Activated CD8-positive, alpha-beta T cell treated with anti-CD3 and anti-CD28 coated beads for 36 hours (primary cell): ENCODE measurements at regions not wholly inside any gene's neighbourhood (a gene's known extent, or its start where the extent isn't known, plus 50 kb on each side); places are given as distances from the start of the nearest gene placed in this dataset.

Experiments
- ATAC-seq: fragments of 200-7000 bp; cut with Tn5 transposase; one replicate; pipeline ENCODE4 v1.10.0; 2021; ENCODE audit warnings: mild to moderate bottlenecking, moderate library complexity
- CTCF ChIA-PET: fragments of 350-600 bp; sonication (Branson Sonifier 250); formaldehyde crosslinking; loops from one replicate; lab custom pipeline; 2021; ENCODE audit warnings: antibody characterized with exemption; lab: Charles Lee
- POLR2A ChIA-PET: fragments of 350-600 bp; sonication (Branson Sonifier 250); formaldehyde crosslinking; loops from one replicate; lab custom pipeline; 2021; ENCODE audit warnings: antibody characterized with exemption; lab: Charles Lee
- DNase-seq: peaks from one replicate; pipeline ENCODE4 v3.0.0-alpha.2; 2020
- H3K27ac Mint-ChIP-seq: one replicate; pipeline ENCODE4 v1.8.0; 2021; ENCODE audit warnings: mild to moderate bottlenecking, mixed read lengths
- H3K27me3 Mint-ChIP-seq: one replicate; pipeline ENCODE4 v1.8.0; 2021; ENCODE audit warnings: mixed read lengths
- H3K36me3 Mint-ChIP-seq: one replicate; pipeline ENCODE4 v1.8.0; 2021; ENCODE audit warnings: low read depth, mixed read lengths
- H3K4me1 Mint-ChIP-seq: one replicate; pipeline ENCODE4 v1.8.0; 2021; ENCODE audit warnings: low read depth, mixed read lengths
- H3K4me3 Mint-ChIP-seq: one replicate; pipeline ENCODE4 v1.8.0; 2021; ENCODE audit warnings: mild to moderate bottlenecking, moderate library complexity, mixed read lengths
- H3K9me3 Mint-ChIP-seq: one replicate; pipeline ENCODE4 v1.8.0; 2021; ENCODE audit warnings: mixed read lengths
- intact Hi-C: fragments of 100-400 bp; cut with micrococcal nuclease; formaldehyde crosslinking; loops from one replicate; pipeline ENCODE4 v1.10.0; 2022
- TF ChIP-seq, protein P1 (sequence below): fragments of 200-600 bp; IDR thresholded peaks from one replicate; pipeline ENCODE4 v1.8.0; 2022; ENCODE audit warnings: antibody characterized with exemption, mild to moderate bottlenecking

DNA sequence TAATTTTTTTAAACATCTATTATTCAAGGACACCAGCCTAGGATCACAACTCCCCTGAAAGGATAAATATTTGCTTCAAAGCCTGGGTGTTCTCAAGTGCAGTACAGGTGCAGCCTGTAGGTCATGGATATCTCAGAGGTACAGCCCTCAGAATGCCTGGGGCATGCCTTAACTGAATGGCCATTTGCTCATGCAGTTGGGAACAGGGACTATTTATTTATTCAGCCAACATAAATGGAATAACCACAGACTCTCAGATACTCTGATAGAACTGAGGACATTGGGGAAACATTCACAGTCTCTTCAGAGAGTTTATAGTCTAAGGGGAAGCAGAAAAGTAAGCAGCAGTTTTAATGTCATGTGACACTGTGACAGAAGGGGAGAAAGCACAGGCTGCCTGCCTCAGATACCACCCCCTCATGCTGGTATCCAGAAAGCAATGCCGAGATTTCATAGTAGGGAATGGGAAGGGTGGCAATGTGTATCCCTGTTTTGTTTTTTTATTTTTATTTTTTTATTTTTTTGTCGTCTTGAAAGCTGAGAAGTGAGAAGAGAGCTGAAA, 112.6 kb downstream of the MACIR start:
- H3K27me3 Mint-ChIP-seq = peaks cover 4% of the 10 kb centered on the region
- intact Hi-C loops = no loop called here
- no peaks in the 10 kb centered on the region for H3K4me1 Mint-ChIP-seq
- H3K27ac Mint-ChIP-seq = no peak overlapping the region
- peaks cover 5% of the 10 kb centered on the region for H3K9me3 Mint-ChIP-seq
- H3K36me3 Mint-ChIP-seq = no peaks in the 10 kb centered on the region
- POLR2A ChIA-PET = no interaction called here
- TF ChIP-seq, protein P1, sequence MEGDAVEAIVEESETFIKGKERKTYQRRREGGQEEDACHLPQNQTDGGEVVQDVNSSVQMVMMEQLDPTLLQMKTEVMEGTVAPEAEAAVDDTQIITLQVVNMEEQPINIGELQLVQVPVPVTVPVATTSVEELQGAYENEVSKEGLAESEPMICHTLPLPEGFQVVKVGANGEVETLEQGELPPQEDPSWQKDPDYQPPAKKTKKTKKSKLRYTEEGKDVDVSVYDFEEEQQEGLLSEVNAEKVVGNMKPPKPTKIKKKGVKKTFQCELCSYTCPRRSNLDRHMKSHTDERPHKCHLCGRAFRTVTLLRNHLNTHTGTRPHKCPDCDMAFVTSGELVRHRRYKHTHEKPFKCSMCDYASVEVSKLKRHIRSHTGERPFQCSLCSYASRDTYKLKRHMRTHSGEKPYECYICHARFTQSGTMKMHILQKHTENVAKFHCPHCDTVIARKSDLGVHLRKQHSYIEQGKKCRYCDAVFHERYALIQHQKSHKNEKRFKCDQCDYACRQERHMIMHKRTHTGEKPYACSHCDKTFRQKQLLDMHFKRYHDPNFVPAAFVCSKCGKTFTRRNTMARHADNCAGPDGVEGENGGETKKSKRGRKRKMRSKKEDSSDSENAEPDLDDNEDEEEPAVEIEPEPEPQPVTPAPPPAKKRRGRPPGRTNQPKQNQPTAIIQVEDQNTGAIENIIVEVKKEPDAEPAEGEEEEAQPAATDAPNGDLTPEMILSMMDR = no peak
- H3K4me3 Mint-ChIP-seq = no peak overlapping the region
- ATAC-seq = no peak
- CTCF ChIA-PET = no interaction called here
- DNase-seq = no peak

DNA sequence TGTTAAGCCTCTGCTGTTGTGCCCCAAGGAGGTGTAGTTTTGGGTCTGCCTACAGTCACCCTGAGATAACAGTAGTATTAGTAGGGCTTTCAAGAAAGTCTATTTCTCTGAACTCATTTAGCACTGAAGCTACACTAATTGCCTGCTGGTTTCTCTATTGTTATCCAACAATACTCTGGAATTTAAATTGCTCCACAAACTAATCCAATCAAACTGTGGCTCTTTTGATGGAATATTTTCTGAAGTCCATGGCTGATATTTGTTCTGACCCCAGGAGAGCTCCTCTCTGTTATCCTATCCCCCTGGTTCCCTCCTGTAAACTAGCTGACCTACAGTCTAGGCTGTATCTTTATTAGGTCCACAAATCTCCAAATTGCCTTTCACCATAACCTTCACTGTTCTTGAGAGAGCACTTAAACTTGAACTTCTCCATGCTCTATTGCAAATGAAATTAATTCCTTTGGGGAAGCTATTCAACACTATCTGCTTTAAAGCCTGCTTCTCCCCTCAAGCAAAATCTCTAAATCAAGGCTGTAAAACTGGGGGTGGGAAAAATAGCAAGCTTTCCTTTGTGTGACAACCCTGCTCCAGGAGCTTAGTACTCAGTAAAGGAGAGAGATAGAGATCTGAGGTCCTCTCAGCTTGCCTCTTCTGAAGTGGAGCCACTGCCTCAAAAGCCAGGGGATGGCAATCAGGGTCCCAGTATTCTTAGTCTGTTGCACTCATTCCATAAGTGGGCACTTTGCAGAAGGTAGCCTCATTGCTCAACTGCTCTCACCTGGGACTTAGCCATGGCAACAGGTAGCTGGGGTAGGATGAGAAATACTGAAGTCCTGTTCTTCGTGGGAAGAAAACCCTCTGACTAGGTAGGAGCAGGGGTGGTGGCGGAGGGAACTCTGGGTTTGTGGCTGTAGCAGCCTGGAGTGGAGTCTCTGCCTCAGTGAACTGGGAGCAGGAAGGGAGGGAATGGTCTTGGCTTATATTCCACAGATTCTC, 110.9 kb downstream of the MACIR start:
- Mint-ChIP-seq H3K27me3 (peaks cover 4% of the 10 kb centered on the region), H3K27ac (no peak overlapping the region), H3K4me1 (no peaks in the 10 kb centered on the region), H3K4me3 (no peak overlapping the region), H3K36me3 (no peaks in the 10 kb centered on the region), H3K9me3 (peaks cover 5% of the 10 kb centered on the region)
- POLR2A ChIA-PET = no interaction called here
- DNase-seq = no peak
- ATAC-seq = no peak
- intact Hi-C loops = no loop called here
- TF ChIP-seq, protein P1 = no peak
- CTCF ChIA-PET = no interaction called here

GRCh38 chr5:103367702-103368101, 109.1 kb downstream of the MACIR start:
- Mint-ChIP-seq H3K9me3 (peaks cover 5% of the 10 kb centered on the region), H3K4me3 (no peak overlapping the region), H3K4me1 (no peaks in the 10 kb centered on the region), H3K27ac (no peak overlapping the region), H3K27me3 (peaks cover 4% of the 10 kb centered on the region), H3K36me3 (no peaks in the 10 kb centered on the region)
- ATAC-seq (no peak), DNase-seq (no peak)
- intact Hi-C loops = no loop called here
- TF ChIP-seq, protein P1 = no peak
- ChIA-PET CTCF (no interaction called here), POLR2A (no interaction called here)

DNA sequence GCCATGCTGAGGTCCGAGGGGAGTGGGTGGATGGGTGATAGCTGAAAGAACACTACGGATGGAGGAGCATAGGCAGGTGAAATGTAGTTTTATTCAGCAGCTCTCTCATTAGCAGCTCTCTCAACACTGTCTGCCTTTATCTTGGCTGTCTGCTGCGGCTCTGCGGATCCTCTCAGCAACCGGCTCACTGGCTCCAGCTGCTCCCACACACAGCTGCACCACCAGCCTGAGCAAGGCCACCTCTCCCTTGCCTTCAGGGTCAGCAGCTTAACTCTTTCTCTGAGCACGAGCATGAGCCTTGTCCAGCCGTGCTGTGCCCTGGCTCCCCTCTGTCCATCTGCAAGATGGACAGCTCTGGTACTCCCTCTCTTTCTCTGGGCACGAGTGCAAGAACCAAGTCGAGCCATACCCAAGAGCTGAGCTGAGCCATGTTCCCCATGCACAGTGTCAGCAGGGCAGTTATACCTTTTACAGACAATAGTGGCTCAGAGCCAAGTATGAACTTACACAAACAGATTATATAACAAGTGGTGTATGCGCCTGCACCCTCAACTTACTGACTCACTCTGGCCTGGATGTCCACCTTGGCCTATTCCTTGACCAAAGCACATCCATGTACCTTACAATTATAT, 108.5 kb downstream of the MACIR start:
- Mint-ChIP-seq H3K27me3 (peaks cover 4% of the 10 kb centered on the region), H3K27ac (no peak overlapping the region), H3K4me1 (no peaks in the 10 kb centered on the region), H3K36me3 (no peaks in the 10 kb centered on the region), H3K9me3 (peaks cover 5% of the 10 kb centered on the region), H3K4me3 (no peak overlapping the region)
- TF ChIP-seq, protein P1 = no peak
- ChIA-PET CTCF (no interaction called here), POLR2A (no interaction called here)
- DNase-seq = no peak
- no peak for ATAC-seq
- intact Hi-C loops = no loop called here

DNA sequence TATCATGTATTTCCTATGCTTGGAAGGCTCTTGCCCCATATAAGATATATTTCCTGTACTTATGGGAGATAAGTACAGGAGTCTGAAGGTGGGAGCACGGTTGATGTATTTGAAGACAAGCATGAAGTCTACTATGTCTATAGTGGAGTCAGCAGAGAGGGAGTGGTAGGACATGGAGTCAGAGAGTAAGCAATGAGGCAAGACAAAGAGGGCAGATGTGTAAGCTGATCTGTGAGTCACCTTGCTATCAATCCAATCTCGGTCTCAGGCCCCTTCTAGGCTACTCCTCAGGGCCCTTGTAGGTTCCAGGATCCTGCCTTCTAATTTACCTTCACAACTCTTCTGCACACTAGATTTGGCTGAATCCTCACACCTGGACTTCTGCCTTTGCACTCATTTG, 105.5 kb downstream of the MACIR start:
- intact Hi-C loops = no loop called here
- H3K27me3 Mint-ChIP-seq = no peaks in the 10 kb centered on the region

More for the DNA sequence above, 105.5 kb downstream of the MACIR start:
- ChIA-PET POLR2A (no interaction called here), CTCF (no interaction called here)
- no peaks in the 10 kb centered on the region for H3K36me3 Mint-ChIP-seq
- H3K27ac Mint-ChIP-seq = no peak overlapping the region
- peaks cover 5% of the 10 kb centered on the region for H3K9me3 Mint-ChIP-seq
- H3K4me3 Mint-ChIP-seq = no peak overlapping the region
- DNase-seq = no peak
- no peaks in the 10 kb centered on the region for H3K4me1 Mint-ChIP-seq
- no peak for ATAC-seq
- TF ChIP-seq, protein P1 = no peak
